Astrocyte (in vitro differentiated cells and primary cell): ENCODE measurements at regions not wholly inside any gene's neighbourhood (a gene's known extent, or its start where the extent isn't known, plus 50 kb on each side); places are given as distances from the start of the nearest gene placed in this dataset.

ENCODE experiments used
- DNase-seq: peaks from one replicate; pipeline ENCODE4 v3.0.0-alpha.2; 2010; ENCODE audit warnings: low read depth
- FAIRE-seq: peaks from 2 replicates; lab custom pipeline; 2011; peaks lifted over from hg19 to GRCh38; lab: Jason Lieb, UNC
- H2AFZ ChIP-seq: 2 replicates; pipeline ENCODE4 v1.6.0; 2012; ENCODE audit warnings: low read depth, low read length, inconsistent platforms
- H3K27ac ChIP-seq: 2 replicates; pipeline ENCODE4 v1.5.1; 2011; ENCODE audit warnings: low read depth, low read length, inconsistent platforms
- H3K27me3 ChIP-seq: 2 replicates; pipeline ENCODE4 v1.6.0; 2011; ENCODE audit warnings: low read length, inconsistent platforms; ENCODE audit not compliant: insufficient read depth
- H3K36me3 ChIP-seq: 2 replicates; pipeline ENCODE4 v1.5.1; 2011; ENCODE audit warnings: low read length, inconsistent platforms; ENCODE audit not compliant: insufficient read depth
- H3K4me1 ChIP-seq: 2 replicates; pipeline ENCODE4 v1.5.1; 2011; ENCODE audit warnings: low read length, inconsistent platforms; ENCODE audit not compliant: insufficient read depth
- H3K4me2 ChIP-seq: 2 replicates; pipeline ENCODE4 v1.6.0; 2012; ENCODE audit warnings: low read length, inconsistent platforms
- H3K4me3 ChIP-seq: 2 replicates; pipeline ENCODE4 v1.5.1; 2011; ENCODE audit warnings: low read depth, mild to moderate bottlenecking, low read length, inconsistent platforms; ENCODE audit not compliant: insufficient read depth
- H3K79me2 ChIP-seq: 2 replicates; pipeline ENCODE4 v1.6.0; 2012; ENCODE audit warnings: mild to moderate bottlenecking, low read length, inconsistent platforms; ENCODE audit not compliant: insufficient read depth
- H3K9ac ChIP-seq: 2 replicates; pipeline ENCODE4 v1.6.0; 2012; ENCODE audit warnings: mild to moderate bottlenecking, low read length, inconsistent platforms
- H3K9me3 ChIP-seq: 2 replicates; pipeline ENCODE4 v1.5.1; 2012; ENCODE audit warnings: low read depth, mild to moderate bottlenecking, low read length, inconsistent platforms; ENCODE audit not compliant: insufficient read depth
- H4K20me1 ChIP-seq: 2 replicates; pipeline ENCODE4 v1.6.0; 2012; ENCODE audit warnings: low read length, inconsistent platforms; ENCODE audit not compliant: insufficient read depth
- H3K27ac Mint-ChIP-seq: one replicate; pipeline ENCODE4 v1.8.0; 2021; ENCODE audit warnings: mild to moderate bottlenecking, mixed read lengths; ENCODE audit not compliant: unreplicated experiment
- H3K27me3 Mint-ChIP-seq: one replicate; pipeline ENCODE4 v1.8.0; 2021; ENCODE audit warnings: low read depth, mixed read lengths; ENCODE audit not compliant: unreplicated experiment
- H3K36me3 Mint-ChIP-seq: one replicate; pipeline ENCODE4 v1.8.0; 2021; ENCODE audit warnings: low read depth, mixed read lengths; ENCODE audit not compliant: unreplicated experiment
- H3K4me1 Mint-ChIP-seq: one replicate; pipeline ENCODE4 v1.8.0; 2021; ENCODE audit warnings: low read depth, mixed read lengths; ENCODE audit not compliant: unreplicated experiment
- H3K4me3 Mint-ChIP-seq: one replicate; pipeline ENCODE4 v1.8.0; 2021; ENCODE audit warnings: mild to moderate bottlenecking, moderate library complexity, mixed read lengths; ENCODE audit not compliant: unreplicated experiment
- H3K9me3 Mint-ChIP-seq: one replicate; pipeline ENCODE4 v1.8.0; 2021; ENCODE audit warnings: mild to moderate bottlenecking, mixed read lengths; ENCODE audit not compliant: unreplicated experiment
- CTCF ChIP-seq: IDR thresholded peaks from 2 replicates; pipeline ENCODE4 v1.5.1; 2011; ENCODE audit warnings: low read depth, mild to moderate bottlenecking, inconsistent platforms, low read length, moderate library complexity; ENCODE audit not compliant: insufficient read depth
- EZH2 ChIP-seq: IDR thresholded peaks from 2 replicates; pipeline ENCODE4 v1.6.1; 2012; ENCODE audit warnings: mild to moderate bottlenecking, low read length, inconsistent platforms; ENCODE audit not compliant: insufficient read depth

GRCh38 chr7:41114691-41115090, 588.2 kb downstream of the INHBA start:
- Histone ChIP-seq H3K4me1 (peaks cover 3% of the 10 kb centered on the region), H3K79me2 (no peaks in the 10 kb centered on the region), H3K36me3 (no peaks in the 10 kb centered on the region), H3K9ac (no peak overlapping the region), H3K4me3 (no peak overlapping the region), H3K27me3 (no peaks in the 10 kb centered on the region), H3K27ac (no peak overlapping the region), H4K20me1 (no peaks in the 10 kb centered on the region), H3K9me3 (no peaks in the 10 kb centered on the region), H3K4me2 (no peak overlapping the region), H2AFZ (no peak overlapping the region)
- Mint-ChIP-seq H3K27me3 (no peaks in the 10 kb centered on the region), H3K4me3 (no peak overlapping the region), H3K9me3 (no peaks in the 10 kb centered on the region), H3K4me1 (peaks cover 24% of the 10 kb centered on the region), H3K27ac (no peak overlapping the region), H3K36me3 (no peaks in the 10 kb centered on the region)
- FAIRE-seq (no peak), DNase-seq (no peak)
- TF ChIP-seq EZH2 (no peak), CTCF (no peak)

- H3K4me1 ChIP-seq = peaks cover 3% of the 10 kb centered on the region
- H3K9me3 ChIP-seq = no peaks in the 10 kb centered on the region
- H4K20me1 ChIP-seq = no peaks in the 10 kb centered on the region
- H3K4me2 ChIP-seq = no peak overlapping the region
- no peaks in the 10 kb centered on the region for H3K36me3 ChIP-seq
- H3K9ac ChIP-seq = no peak overlapping the region
- Mint-ChIP-seq H3K9me3 (no peaks in the 10 kb centered on the region), H3K36me3 (no peaks in the 10 kb centered on the region), H3K4me3 (no peak overlapping the region), H3K27me3 (no peaks in the 10 kb centered on the region), H3K27ac (no peak overlapping the region), H3K4me1 (peaks cover 27% of the 10 kb centered on the region)
- TF ChIP-seq CTCF (no peak), EZH2 (no peak)
- H3K4me3 ChIP-seq = no peak overlapping the region
- no peaks in the 10 kb centered on the region for H3K79me2 ChIP-seq
- no peak overlapping the region for H2AFZ ChIP-seq
- FAIRE-seq = no peak
- H3K27ac ChIP-seq = no peak overlapping the region
- DNase-seq = peak; percentile 61
- no peaks in the 10 kb centered on the region for H3K27me3 ChIP-seq
Observed at GRCh38 chr7:41114131-41114530, 588.8 kb downstream of the INHBA start.

GRCh38 chr7:41113719-41114118, 589.2 kb downstream of the INHBA start:
- TF ChIP-seq EZH2 (no peak), CTCF (no peak)
- no peak overlapping the region for H3K27ac Mint-ChIP-seq

More at GRCh38 chr7:41113719-41114118, 589.2 kb downstream of the INHBA start:
- H3K9me3 Mint-ChIP-seq = no peaks in the 10 kb centered on the region
- Histone ChIP-seq H3K27ac (no peak overlapping the region), H3K9me3 (no peaks in the 10 kb centered on the region), H4K20me1 (no peaks in the 10 kb centered on the region), H3K4me3 (no peak overlapping the region), H3K4me1 (peaks cover 3% of the 10 kb centered on the region), H3K9ac (no peak overlapping the region), H3K27me3 (no peaks in the 10 kb centered on the region), H3K4me2 (no peak overlapping the region), H2AFZ (no peak overlapping the region), H3K36me3 (no peaks in the 10 kb centered on the region), H3K79me2 (no peaks in the 10 kb centered on the region)
- H3K4me3 Mint-ChIP-seq = no peak overlapping the region
- H3K27me3 Mint-ChIP-seq = no peaks in the 10 kb centered on the region
- H3K4me1 Mint-ChIP-seq = peaks cover 31% of the 10 kb centered on the region
- DNase-seq = no peak
- no peak for FAIRE-seq
- no peaks in the 10 kb centered on the region for H3K36me3 Mint-ChIP-seq
